Stomach (tissue), 4 donors: ENCODE measurements at regions not wholly inside any gene's neighbourhood (a gene's known extent, or its start where the extent isn't known, plus 50 kb on each side); places are given as distances from the start of the nearest gene placed in this dataset.

Experiments used
- CTCF ChIP-seq, 7 experiments: fragments of 450-650 bp in 4 of 7; fragments of 200-600 bp in 3 of 7; sonication (generic) in 3 of 7; IDR thresholded peaks; one replicate each; pipeline ENCODE4 v1.5.1; 2016 to 2019; ENCODE audit warnings: antibody characterized with exemption in 7 of 7, control low read depth in 2 of 7, mild to moderate bottlenecking in 1 of 7
- POLR2AphosphoS5 ChIP-seq, 3 donors: sonication (generic); formaldehyde crosslinking; IDR thresholded peaks; one replicate each; pipeline ENCODE4 v1.6.1; 2016; ENCODE audit warnings: antibody characterized with exemption in 3 of 3

GRCh38 chr15:95302206-95302605 is 1028.3 kb upstream of the NR2F2 start:
- TF ChIP-seq POLR2AphosphoS5 (IDR thresholded peaks at IDR 0.05) (no peak), CTCF (IDR thresholded peaks at IDR 0.05) (no peak)
